HEK293 (cell line): ENCODE measurements at regions not wholly inside any gene's neighbourhood (a gene's known extent, or its start where the extent isn't known, plus 50 kb on each side); places are given as distances from the start of the nearest gene placed in this dataset.

Experiments
- CTCF ChIA-PET: fragments of 350-600 bp; formaldehyde crosslinking; extraction: SDS; loops from one replicate; lab custom pipeline; 2021; ENCODE audit warnings: antibody characterized with exemption; lab: Yijun Ruan, JAX
- POLR2A ChIA-PET: fragments of 300-600 bp; formaldehyde crosslinking; extraction: SDS; loops from one replicate; lab custom pipeline; 2020; ENCODE audit warnings: antibody characterized with exemption, inconsistent platforms; lab: Yijun Ruan, JAX
- H3K27ac ChIP-seq: fragments of 200-500 bp; sonication (Bioruptor generic); 2 replicates; pipeline ENCODE4 v1.5.1; 2014; ENCODE audit warnings: low read depth, low read length, control low read depth, inconsistent platforms; ENCODE audit errors: extremely low read depth
- H3K36me3 ChIP-seq, 2 experiments: fragments of 200-500 bp in 1 of 2; sonication (Bioruptor generic) in 1 of 2; 1 replicate in 1 of 2; 2 replicates in 1 of 2; pipeline ENCODE4 v1.5.1; 2014 to 2017; ENCODE audit warnings: inconsistent platforms in 2 of 2, low read length in 2 of 2; ENCODE audit not compliant: control insufficient read depth in 2 of 2, insufficient read depth in 1 of 2
- H3K4me1 ChIP-seq: fragments of 200-500 bp; sonication (Bioruptor generic); 2 replicates; pipeline ENCODE4 v1.5.1; 2014; ENCODE audit warnings: mild to moderate bottlenecking, low read length, inconsistent platforms; ENCODE audit not compliant: control insufficient read depth, insufficient read depth
- H3K4me3 ChIP-seq: 2 replicates; pipeline ENCODE4 v1.5.1; 2011; ENCODE audit warnings: low read depth, mild to moderate bottlenecking, control low read depth, low read length, moderate library complexity
- H3K9me3 ChIP-seq: fragments of 200-500 bp; sonication (Bioruptor generic); 2 replicates; pipeline ENCODE4 v1.5.1; 2014; ENCODE audit warnings: low read depth, low read length, inconsistent platforms; ENCODE audit not compliant: control insufficient read depth, insufficient read depth
- GLI2 ChIP-seq: fragments of 450-650 bp; formaldehyde crosslinking; IDR thresholded peaks from 2 replicates; pipeline ENCODE4; 2017; ENCODE audit warnings: missing biosample characterization, missing genetic modification characterization, low read depth, borderline replicate concordance
- PRDM2 ChIP-seq: fragments of 450-650 bp; formaldehyde crosslinking; IDR thresholded peaks from 2 replicates; pipeline ENCODE4 v1.5.1; 2016; ENCODE audit warnings: missing biosample characterization, missing genetic modification characterization, borderline replicate concordance
- SP3 ChIP-seq: fragments of 450-650 bp; formaldehyde crosslinking; IDR thresholded peaks from 2 replicates; pipeline ENCODE4 v1.5.1; 2016; ENCODE audit warnings: missing biosample characterization, missing genetic modification characterization
- ZBTB10 ChIP-seq: fragments of 450-650 bp; formaldehyde crosslinking; IDR thresholded peaks from 2 replicates; pipeline ENCODE4 v1.5.1; 2016; ENCODE audit warnings: missing biosample characterization, missing genetic modification characterization
- ZNF211 ChIP-seq: fragments of 450-650 bp; formaldehyde crosslinking; IDR thresholded peaks from 2 replicates; pipeline ENCODE4 v1.5.1; 2016; ENCODE audit warnings: low read depth, missing biosample characterization, missing genetic modification characterization
- ZNF266 ChIP-seq: fragments of 450-650 bp; formaldehyde crosslinking; IDR thresholded peaks from 2 replicates; pipeline ENCODE4 v1.5.1; 2016; ENCODE audit warnings: missing biosample characterization, missing genetic modification characterization, low read depth
- ZNF280C ChIP-seq: fragments of 450-650 bp; formaldehyde crosslinking; IDR thresholded peaks from 2 replicates; pipeline ENCODE4 v1.5.1; 2016; ENCODE audit warnings: missing biosample characterization, missing genetic modification characterization
- ZNF354C ChIP-seq: fragments of 450-650 bp; formaldehyde crosslinking; IDR thresholded peaks from 2 replicates; pipeline ENCODE4 v1.5.1; 2016; ENCODE audit warnings: missing biosample characterization, missing genetic modification characterization, low read depth, borderline replicate concordance
- ZNF48 ChIP-seq: fragments of 450-650 bp; formaldehyde crosslinking; IDR thresholded peaks from 2 replicates; pipeline ENCODE4 v1.5.1; 2016; ENCODE audit warnings: missing biosample characterization, missing genetic modification characterization
- ZNF488 ChIP-seq: fragments of 450-650 bp; formaldehyde crosslinking; IDR thresholded peaks from 2 replicates; pipeline ENCODE4 v1.5.1; 2016; ENCODE audit warnings: missing biosample characterization, missing genetic modification characterization
- ZNF645 ChIP-seq: fragments of 450-650 bp; formaldehyde crosslinking; IDR thresholded peaks from 2 replicates; pipeline ENCODE4; 2016; ENCODE audit warnings: missing biosample characterization, missing genetic modification characterization
- ZNF76 ChIP-seq: fragments of 450-650 bp; formaldehyde crosslinking; IDR thresholded peaks from 2 replicates; pipeline ENCODE4; 2016; ENCODE audit warnings: low read depth, missing biosample characterization, missing genetic modification characterization, borderline replicate concordance

GRCh38 chr1:87592156-87592555, 263.5 kb downstream of the LMO4 start:
- TF ChIP-seq ZNF354C (no peak), ZBTB10 (tag by site-specific recombination) (no peak), ZNF645 (tag by site-specific recombination) (no peak), GLI2 (tag by site-specific recombination) (no peak), ZNF488 (tag by site-specific recombination) (no peak), ZNF280C (tag by site-specific recombination) (no peak), SP3 (tag by site-specific recombination) (no peak), ZNF211 (tag by site-specific recombination) (no peak), PRDM2 (no peak), ZNF266 (tag by site-specific recombination) (no peak), ZNF48 (tag by site-specific recombination) (no peak), ZNF76 (tag by site-specific recombination) (no peak)
- no peak overlapping the region for H3K27ac ChIP-seq
- H3K4me3 ChIP-seq = no peak overlapping the region
- POLR2A ChIA-PET = no interaction called here
- H3K36me3 ChIP-seq = no peaks in the 10 kb centered on the region
- CTCF ChIA-PET = no interaction called here
- H3K4me1 ChIP-seq = peaks cover 11% of the 10 kb centered on the region
- no peaks in the 10 kb centered on the region for H3K9me3 ChIP-seq
